SK-N-SH (cell line): ENCODE measurements at regions not wholly inside any gene's neighbourhood (a gene's known extent, or its start where the extent isn't known, plus 50 kb on each side); places are given as distances from the start of the nearest gene placed in this dataset.

ENCODE experiments used
- CTCF ChIA-PET: fragments of 300-600, 350-600 bp; formaldehyde crosslinking; extraction: SDS; loops from one replicate; lab custom pipeline; 2021; lab: Yijun Ruan, JAX
- POLR2A ChIA-PET: fragments of 350-600 bp; sonication (Branson Sonifier 250); formaldehyde crosslinking; extraction: SDS; loops from one replicate; lab custom pipeline; 2020; ENCODE audit warnings: antibody characterized with exemption, inconsistent platforms; lab: Yijun Ruan, JAX
- DNase-seq: peaks from one replicate; pipeline ENCODE4 v3.0.0; 2012
- H2AFZ ChIP-seq: fragments of 200-600 bp; sonication (generic); 2 replicates; pipeline ENCODE4 v1.8.1; 2016; ENCODE audit warnings: antibody characterized with exemption, mild to moderate bottlenecking, low read depth
- H3F3A ChIP-seq: fragments of 200-600 bp; sonication (generic); replicated peaks from 2 replicates; pipeline ENCODE3; 2016; ENCODE audit warnings: antibody characterized with exemption, mild to moderate bottlenecking; ENCODE audit not compliant: insufficient read depth
- H3K27ac ChIP-seq, 2 experiments: fragments of 200-500 bp in 1 of 2; fragments of 200-600 bp in 1 of 2; sonication (Bioruptor generic) in 1 of 2; sonication (generic), shearing (Covaris generic) in 1 of 2; 2 replicates each; pipeline versions ENCODE4 v1.5.1 to v1.6.1; 2014 to 2016; ENCODE audit warnings: low read depth in 2 of 2, inconsistent platforms in 1 of 2, low read length in 1 of 2, mild to moderate bottlenecking in 1 of 2, mixed read lengths in 1 of 2
- H3K27me3 ChIP-seq: fragments of 200-600 bp; sonication (generic), shearing (Covaris generic); 2 replicates; pipeline ENCODE4 v1.6.1; 2016; ENCODE audit warnings: mixed run types; ENCODE audit not compliant: insufficient read depth
- H3K36me3 ChIP-seq, 2 experiments: fragments of 200-500 bp in 1 of 2; fragments of 200-600 bp in 1 of 2; sonication (Bioruptor generic) in 1 of 2; sonication (generic) in 1 of 2; replicated peaks in 1 of 2; 2 replicates each; pipeline versions ENCODE3 to v1.5.1; 2014 to 2016; ENCODE audit warnings: low read length in 1 of 2, mild to moderate bottlenecking in 1 of 2; ENCODE audit not compliant: insufficient read depth in 2 of 2, control insufficient read depth in 1 of 2
- H3K4me1 ChIP-seq, 2 experiments: fragments of 200-500 bp in 1 of 2; fragments of 200-600 bp in 1 of 2; sonication (Bioruptor generic) in 1 of 2; sonication (generic), shearing (Covaris generic) in 1 of 2; 2 replicates each; pipeline versions ENCODE4 v1.5.1 to v1.6.1; 2014 to 2016; ENCODE audit warnings: low read depth in 1 of 2, low read length in 1 of 2, mixed run types in 1 of 2; ENCODE audit not compliant: insufficient read depth in 2 of 2, control insufficient read depth in 1 of 2
- H3K4me2 ChIP-seq: fragments of 200-600 bp; sonication (generic), shearing (Covaris generic); 2 replicates; pipeline ENCODE4 v1.6.1; 2017; ENCODE audit warnings: mixed run types
- H3K4me3 ChIP-seq, 2 experiments: fragments of 200-500 bp in 1 of 2; fragments of 200-600 bp in 1 of 2; sonication (Bioruptor generic) in 1 of 2; sonication (generic), shearing (Covaris generic) in 1 of 2; 2 replicates each; pipeline versions ENCODE4 v1.5.1 to v1.8.1; 2014 to 2016; ENCODE audit warnings: low read depth in 2 of 2, inconsistent platforms in 1 of 2, low read length in 1 of 2, mild to moderate bottlenecking in 1 of 2, mixed read lengths in 1 of 2, moderate library complexity in 1 of 2
- H3K79me2 ChIP-seq: fragments of 200-600 bp; sonication (generic); 2 replicates; pipeline ENCODE4 v1.8.1; 2017; ENCODE audit warnings: mild to moderate bottlenecking; ENCODE audit not compliant: insufficient read depth
- H3K9ac ChIP-seq: fragments of 200-600 bp; sonication (generic); 2 replicates; pipeline ENCODE4 v1.6.1; 2017; ENCODE audit warnings: mixed run types
- H3K9me2 ChIP-seq: fragments of 200-600 bp; sonication (generic); 2 replicates; pipeline ENCODE4 v1.6.1; 2017; ENCODE audit warnings: mixed run types
- H3K9me3 ChIP-seq: fragments of 200-600 bp; sonication (generic); 2 replicates; pipeline ENCODE4 v1.6.1; 2017; ENCODE audit warnings: mixed run types, mild to moderate bottlenecking, moderate library complexity
- H4K20me1 ChIP-seq: fragments of 200-600 bp; sonication (generic); 2 replicates; pipeline ENCODE4 v1.6.1; 2017; ENCODE audit warnings: mild to moderate bottlenecking, mixed run types; ENCODE audit not compliant: insufficient read depth
- CHD2 ChIP-seq: fragments of 150-350 bp; IDR thresholded peaks from 2 replicates; pipeline ENCODE4 v1.6.1; 2018; ENCODE audit warnings: low read length; ENCODE audit not compliant: partially characterized antibody
- ELF1 ChIP-seq: IDR thresholded peaks from 2 replicates; pipeline ENCODE4 v1.4.0; 2012
- EP300 ChIP-seq, 2 experiments: IDR thresholded peaks; 2 replicates each; pipeline versions ENCODE4 v1.4.0 to v1.6.1; 2012; ENCODE audit warnings: borderline replicate concordance in 1 of 2, low read depth in 1 of 2, low read length in 1 of 2
- FOSL2 ChIP-seq: IDR thresholded peaks from 2 replicates; pipeline ENCODE4 v1.4.0; 2012; ENCODE audit warnings: low read depth, mild to moderate bottlenecking, moderate library complexity, borderline replicate concordance
- FOXJ3 ChIP-seq: sonication (generic); formaldehyde crosslinking; IDR thresholded peaks from 2 replicates; pipeline ENCODE4 v1.5.1; 2020; ENCODE audit warnings: mild to moderate bottlenecking, missing genetic modification reagents
- FOXM1 ChIP-seq: IDR thresholded peaks from 2 replicates; pipeline ENCODE4 v1.4.0; 2012; ENCODE audit warnings: low read depth, mild to moderate bottlenecking
- GATA2 ChIP-seq: sonication (generic); formaldehyde crosslinking; IDR thresholded peaks from 2 replicates; pipeline ENCODE4 v1.5.0; 2020; ENCODE audit warnings: mild to moderate bottlenecking, missing genetic modification reagents
- MEF2A ChIP-seq: IDR thresholded peaks from 2 replicates; pipeline ENCODE4 v1.4.0; 2012; ENCODE audit warnings: low read depth, borderline replicate concordance
- RAD21 ChIP-seq: IDR thresholded peaks from 2 replicates; pipeline ENCODE4 v1.6.1; 2012; ENCODE audit warnings: mild to moderate bottlenecking, low read length
- RFX5 ChIP-seq: IDR thresholded peaks from 2 replicates; pipeline ENCODE4 v1.6.1; 2012; ENCODE audit warnings: mild to moderate bottlenecking, improper control_type of control experiment, low read length
- RXRA ChIP-seq: IDR thresholded peaks from 2 replicates; pipeline ENCODE4 v1.4.0; 2012; ENCODE audit warnings: low read depth, mild to moderate bottlenecking, borderline replicate concordance
- SIN3A ChIP-seq: IDR thresholded peaks from 2 replicates; pipeline ENCODE4 v1.6.1; 2012; ENCODE audit warnings: low read depth, mild to moderate bottlenecking, low read length, moderate library complexity, borderline replicate concordance
- TCF12 ChIP-seq: IDR thresholded peaks from 2 replicates; pipeline ENCODE4 v1.4.0; 2012
- YY1 ChIP-seq: IDR thresholded peaks from 2 replicates; pipeline ENCODE4 v1.4.0; 2012; ENCODE audit warnings: low read depth, mild to moderate bottlenecking
- WGBS: methylation state at CpG from one replicate; pipeline ENCODE4 v1.1.6; 2017; ENCODE audit warnings: low lambda C conversion rate; 5-methylcytosine and 5-hydroxymethylcytosine counted together
- TF ChIP-seq, protein P1 (sequence below): fragments of 150-350 bp; IDR thresholded peaks from 2 replicates; pipeline ENCODE4 v1.6.1; 2016; ENCODE audit warnings: mild to moderate bottlenecking, low read depth, low read length
- TF ChIP-seq, protein P2 (sequence below): fragments of 150-350 bp; IDR thresholded peaks from 2 replicates; pipeline ENCODE4 v1.6.1; 2017; ENCODE audit warnings: antibody characterized with exemption, low read length, low read depth, borderline replicate concordance
- TF ChIP-seq, protein P3 (sequence below): IDR thresholded peaks from 2 replicates; pipeline ENCODE4 v1.6.1; 2012; ENCODE audit warnings: mild to moderate bottlenecking, low read depth, low read length, moderate library complexity

DNA sequence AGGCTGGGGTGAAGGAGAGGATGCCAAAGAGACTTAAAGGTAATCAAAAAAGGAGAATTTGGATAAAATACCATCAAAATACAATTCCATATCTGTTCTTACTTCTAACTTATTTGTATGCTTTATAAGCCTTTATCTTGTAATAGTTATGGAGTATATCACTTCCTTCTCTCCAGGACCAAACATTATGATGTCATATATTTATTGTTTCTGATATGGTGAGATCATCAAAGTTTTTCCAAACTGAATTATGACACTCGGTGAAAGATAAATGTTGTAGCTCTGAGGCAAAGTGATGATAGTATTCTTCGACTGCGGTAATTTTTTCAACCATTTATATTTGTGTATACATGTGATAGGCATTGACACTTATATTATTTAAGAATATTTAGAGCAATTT lies 619.3 kb upstream of the TECRL start:
- TF ChIP-seq TCF12 (no peak), EP300 (IDR thresholded peaks at IDR 0.05; ENCODE audit: borderline replicate concordance in 1 of 2, low read depth in 1 of 2, low read length in 1 of 2) (no peak), CHD2 (no peak), RXRA (no peak), RAD21 (no peak), RFX5 (no peak), YY1 (no peak), ELF1 (no peak), FOXM1 (no peak), GATA2 (CRISPR knock-in tag) (no peak), SIN3A (no peak), FOSL2 (no peak), FOXJ3 (CRISPR knock-in tag) (no peak), MEF2A (no peak)
- TF ChIP-seq, protein P1, sequence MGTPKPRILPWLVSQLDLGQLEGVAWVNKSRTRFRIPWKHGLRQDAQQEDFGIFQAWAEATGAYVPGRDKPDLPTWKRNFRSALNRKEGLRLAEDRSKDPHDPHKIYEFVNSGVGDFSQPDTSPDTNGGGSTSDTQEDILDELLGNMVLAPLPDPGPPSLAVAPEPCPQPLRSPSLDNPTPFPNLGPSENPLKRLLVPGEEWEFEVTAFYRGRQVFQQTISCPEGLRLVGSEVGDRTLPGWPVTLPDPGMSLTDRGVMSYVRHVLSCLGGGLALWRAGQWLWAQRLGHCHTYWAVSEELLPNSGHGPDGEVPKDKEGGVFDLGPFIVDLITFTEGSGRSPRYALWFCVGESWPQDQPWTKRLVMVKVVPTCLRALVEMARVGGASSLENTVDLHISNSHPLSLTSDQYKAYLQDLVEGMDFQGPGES: no peak
- TF ChIP-seq, protein P2, sequence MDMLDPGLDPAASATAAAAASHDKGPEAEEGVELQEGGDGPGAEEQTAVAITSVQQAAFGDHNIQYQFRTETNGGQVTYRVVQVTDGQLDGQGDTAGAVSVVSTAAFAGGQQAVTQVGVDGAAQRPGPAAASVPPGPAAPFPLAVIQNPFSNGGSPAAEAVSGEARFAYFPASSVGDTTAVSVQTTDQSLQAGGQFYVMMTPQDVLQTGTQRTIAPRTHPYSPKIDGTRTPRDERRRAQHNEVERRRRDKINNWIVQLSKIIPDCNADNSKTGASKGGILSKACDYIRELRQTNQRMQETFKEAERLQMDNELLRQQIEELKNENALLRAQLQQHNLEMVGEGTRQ: no peak
- TF ChIP-seq, protein P3, sequence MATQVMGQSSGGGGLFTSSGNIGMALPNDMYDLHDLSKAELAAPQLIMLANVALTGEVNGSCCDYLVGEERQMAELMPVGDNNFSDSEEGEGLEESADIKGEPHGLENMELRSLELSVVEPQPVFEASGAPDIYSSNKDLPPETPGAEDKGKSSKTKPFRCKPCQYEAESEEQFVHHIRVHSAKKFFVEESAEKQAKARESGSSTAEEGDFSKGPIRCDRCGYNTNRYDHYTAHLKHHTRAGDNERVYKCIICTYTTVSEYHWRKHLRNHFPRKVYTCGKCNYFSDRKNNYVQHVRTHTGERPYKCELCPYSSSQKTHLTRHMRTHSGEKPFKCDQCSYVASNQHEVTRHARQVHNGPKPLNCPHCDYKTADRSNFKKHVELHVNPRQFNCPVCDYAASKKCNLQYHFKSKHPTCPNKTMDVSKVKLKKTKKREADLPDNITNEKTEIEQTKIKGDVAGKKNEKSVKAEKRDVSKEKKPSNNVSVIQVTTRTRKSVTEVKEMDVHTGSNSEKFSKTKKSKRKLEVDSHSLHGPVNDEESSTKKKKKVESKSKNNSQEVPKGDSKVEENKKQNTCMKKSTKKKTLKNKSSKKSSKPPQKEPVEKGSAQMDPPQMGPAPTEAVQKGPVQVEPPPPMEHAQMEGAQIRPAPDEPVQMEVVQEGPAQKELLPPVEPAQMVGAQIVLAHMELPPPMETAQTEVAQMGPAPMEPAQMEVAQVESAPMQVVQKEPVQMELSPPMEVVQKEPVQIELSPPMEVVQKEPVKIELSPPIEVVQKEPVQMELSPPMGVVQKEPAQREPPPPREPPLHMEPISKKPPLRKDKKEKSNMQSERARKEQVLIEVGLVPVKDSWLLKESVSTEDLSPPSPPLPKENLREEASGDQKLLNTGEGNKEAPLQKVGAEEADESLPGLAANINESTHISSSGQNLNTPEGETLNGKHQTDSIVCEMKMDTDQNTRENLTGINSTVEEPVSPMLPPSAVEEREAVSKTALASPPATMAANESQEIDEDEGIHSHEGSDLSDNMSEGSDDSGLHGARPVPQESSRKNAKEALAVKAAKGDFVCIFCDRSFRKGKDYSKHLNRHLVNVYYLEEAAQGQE: no peak
- Histone ChIP-seq H3K79me2 (no peaks in the 10 kb centered on the region), H3F3A (no peaks in the 10 kb centered on the region), H3K4me1 (no peaks in the 10 kb centered on the region), H3K27ac (no peak overlapping the region), H3K36me3 (no peaks in the 10 kb centered on the region), H3K9me2 (no peaks in the 10 kb centered on the region), H3K4me2 (no peak overlapping the region), H3K9me3 (no peaks in the 10 kb centered on the region), H3K27me3 (no peaks in the 10 kb centered on the region), H3K9ac (no peak overlapping the region), H3K4me3 (no peak overlapping the region), H2AFZ (no peak overlapping the region), H4K20me1 (no peaks in the 10 kb centered on the region)
- 51% methylated on average over 3 of the region's 3 CpGs for WGBS
- CTCF ChIA-PET: no interaction called here
- DNase-seq: no peak
- POLR2A ChIA-PET: no interaction called here
